IPS-18a (cell line): ENCODE measurements at regions not wholly inside any gene's neighbourhood (a gene's known extent, or its start where the extent isn't known, plus 50 kb on each side); places are given as distances from the start of the nearest gene placed in this dataset.

Source experiments
- H3K27ac ChIP-seq: one replicate; pipeline ENCODE4 v1.5.1; 2013; ENCODE audit warnings: low read length
- H3K27me3 ChIP-seq: one replicate; pipeline ENCODE4 v1.6.1; 2013; ENCODE audit warnings: mild to moderate bottlenecking, low read length; ENCODE audit not compliant: control insufficient read depth, insufficient read depth
- H3K36me3 ChIP-seq: one replicate; pipeline ENCODE4 v1.6.1; 2013; ENCODE audit warnings: low read depth, low read length; ENCODE audit not compliant: control insufficient read depth
- H3K4me1 ChIP-seq: one replicate; pipeline ENCODE4 v1.6.1; 2013; ENCODE audit warnings: low read depth, low read length; ENCODE audit not compliant: control insufficient read depth
- H3K4me3 ChIP-seq: one replicate; pipeline ENCODE4 v1.5.1; 2013; ENCODE audit warnings: low read length
- H3K9ac ChIP-seq: one replicate; pipeline ENCODE4 v1.6.1; 2013; ENCODE audit warnings: mild to moderate bottlenecking, low read length, moderate library complexity
- H3K9me3 ChIP-seq: one replicate; pipeline ENCODE4 v1.6.1; 2013; ENCODE audit warnings: low read depth, low read length; ENCODE audit not compliant: control insufficient read depth

- H3K36me3 ChIP-seq = no peaks in the 10 kb centered on the region
- H3K27me3 ChIP-seq = no peaks in the 10 kb centered on the region
- no peaks in the 10 kb centered on the region for H3K9me3 ChIP-seq
- H3K9ac ChIP-seq = no peak overlapping the region
- H3K4me1 ChIP-seq = no peaks in the 10 kb centered on the region
- no peak overlapping the region for H3K4me3 ChIP-seq
- H3K27ac ChIP-seq = no peak overlapping the region
Observed at GRCh38 chr6:163844357-163844756, 429.8 kb downstream of the QKI start.

GRCh38 chr6:163843218-163843617 is 428.7 kb downstream of the QKI start:
- Histone ChIP-seq H3K27ac (no peak overlapping the region), H3K4me3 (no peak overlapping the region), H3K9ac (no peak overlapping the region), H3K27me3 (no peaks in the 10 kb centered on the region), H3K36me3 (no peaks in the 10 kb centered on the region), H3K4me1 (no peaks in the 10 kb centered on the region), H3K9me3 (no peaks in the 10 kb centered on the region)

DNA sequence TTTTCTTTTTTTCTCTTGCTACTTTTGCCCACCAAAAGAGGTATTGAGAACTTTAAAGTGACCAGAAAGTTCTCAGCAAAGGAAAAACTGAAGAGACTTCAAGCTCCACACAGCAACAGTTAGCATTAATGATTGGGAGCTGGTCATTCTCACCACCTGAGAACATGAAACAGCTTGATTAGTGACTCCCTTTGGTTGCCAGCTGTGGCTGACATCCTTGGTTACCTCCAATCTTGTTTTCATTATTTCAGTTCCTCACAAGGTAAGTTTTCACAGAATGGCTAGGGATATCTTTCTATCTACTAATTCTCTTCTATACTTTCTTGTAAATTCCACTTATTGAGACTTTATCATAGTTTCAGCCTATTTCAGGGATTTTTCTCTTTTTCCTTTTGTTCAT is 427.9 kb downstream of the QKI start:
- H3K36me3 ChIP-seq = no peaks in the 10 kb centered on the region
- no peak overlapping the region for H3K4me3 ChIP-seq
- no peak overlapping the region for H3K9ac ChIP-seq
- no peaks in the 10 kb centered on the region for H3K9me3 ChIP-seq
- H3K4me1 ChIP-seq = peaks cover 2% of the 10 kb centered on the region
- H3K27ac ChIP-seq = no peak overlapping the region
- H3K27me3 ChIP-seq = no peaks in the 10 kb centered on the region

- H3K4me1 ChIP-seq = peaks cover 7% of the 10 kb centered on the region
- no peak overlapping the region for H3K9ac ChIP-seq
- H3K36me3 ChIP-seq = no peaks in the 10 kb centered on the region
- H3K27ac ChIP-seq = no peak overlapping the region
- no peaks in the 10 kb centered on the region for H3K27me3 ChIP-seq
- no peak overlapping the region for H3K4me3 ChIP-seq
- no peaks in the 10 kb centered on the region for H3K9me3 ChIP-seq
Observed at GRCh38 chr6:163841733-163842132, 427.2 kb downstream of the QKI start.

- Histone ChIP-seq H3K9ac (no peak overlapping the region), H3K27me3 (no peaks in the 10 kb centered on the region), H3K36me3 (no peaks in the 10 kb centered on the region), H3K4me1 (peaks cover 7% of the 10 kb centered on the region), H3K9me3 (no peaks in the 10 kb centered on the region), H3K4me3 (no peak overlapping the region), H3K27ac (no peak overlapping the region)
Observed at GRCh38 chr6:163841326-163841725, 426.8 kb downstream of the QKI start.

DNA sequence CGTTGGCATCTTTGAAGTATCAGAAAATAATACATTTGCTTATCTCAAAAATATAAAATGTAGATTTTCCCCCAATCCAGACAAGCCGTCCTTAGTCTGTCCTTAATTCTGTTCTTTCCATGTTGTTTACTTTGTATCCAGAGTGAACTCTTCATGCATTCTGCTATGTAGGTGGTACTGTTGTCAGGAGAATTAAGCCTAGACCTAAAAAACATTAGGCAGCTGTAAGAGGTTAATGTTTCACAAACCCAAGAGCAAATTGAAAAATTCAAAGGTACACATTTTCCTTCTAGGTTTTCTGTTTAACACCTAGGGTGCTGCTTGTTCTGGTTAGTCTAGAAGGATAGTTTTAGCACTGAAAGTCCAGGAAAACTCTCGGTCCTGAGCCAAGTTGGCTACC is 426.4 kb downstream of the QKI start:
- Histone ChIP-seq H3K9ac (no peak overlapping the region), H3K27ac (no peak overlapping the region), H3K36me3 (no peaks in the 10 kb centered on the region), H3K4me1 (peaks cover 7% of the 10 kb centered on the region), H3K27me3 (no peaks in the 10 kb centered on the region), H3K9me3 (no peaks in the 10 kb centered on the region), H3K4me3 (no peak overlapping the region)

- Histone ChIP-seq H3K4me1 (peaks cover 7% of the 10 kb centered on the region), H3K36me3 (no peaks in the 10 kb centered on the region), H3K9ac (no peak overlapping the region), H3K9me3 (no peaks in the 10 kb centered on the region), H3K4me3 (no peak overlapping the region), H3K27me3 (no peaks in the 10 kb centered on the region), H3K27ac (no peak overlapping the region)
Observed at GRCh38 chr6:163839296-163839695, 424.8 kb downstream of the QKI start.

- Histone ChIP-seq H3K4me3 (no peak overlapping the region), H3K9ac (no peak overlapping the region), H3K36me3 (no peaks in the 10 kb centered on the region), H3K27me3 (no peaks in the 10 kb centered on the region), H3K4me1 (peaks cover 7% of the 10 kb centered on the region), H3K9me3 (no peaks in the 10 kb centered on the region), H3K27ac (no peak overlapping the region)
Observed at GRCh38 chr6:163837691-163838431, 423.3 kb downstream of the QKI start.

DNA sequence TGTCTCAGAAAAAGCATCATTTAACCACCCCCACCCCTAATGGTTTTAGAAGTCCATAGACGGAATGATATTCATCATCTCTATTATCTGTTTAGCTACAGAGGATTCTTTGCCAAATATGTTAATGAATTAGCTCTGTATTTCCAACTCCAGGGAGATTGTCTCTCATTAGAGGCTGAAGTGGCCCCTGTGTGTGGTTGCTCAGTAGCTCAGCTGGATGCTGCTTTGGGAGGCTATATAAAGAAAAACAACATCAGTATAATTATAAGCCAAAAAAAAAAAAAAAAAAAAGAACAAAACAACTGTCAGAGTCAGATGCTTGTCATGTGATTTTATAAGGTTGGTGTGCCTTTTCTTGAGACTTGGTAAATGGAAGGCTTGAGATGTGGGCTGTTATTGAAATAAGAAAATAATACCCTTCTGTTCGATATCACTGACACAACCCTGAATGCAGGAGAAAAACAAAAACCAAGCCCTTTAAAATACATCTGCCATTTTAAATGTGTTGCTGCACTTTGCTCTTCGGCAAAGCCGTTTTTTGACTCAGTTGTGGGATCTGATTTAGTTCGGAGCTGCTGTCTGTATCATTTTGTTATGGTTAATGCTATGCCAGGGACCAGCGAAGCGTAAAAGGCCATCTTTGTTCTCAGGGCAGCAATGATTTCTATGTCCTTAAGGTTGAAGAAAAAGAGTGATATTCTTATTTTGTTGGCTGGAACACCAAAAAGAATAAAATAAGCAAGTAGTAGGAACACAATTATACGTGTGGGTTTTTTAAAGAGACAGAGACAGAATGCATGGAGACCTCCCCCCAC is 422.6 kb downstream of the QKI start:
- H3K27me3 ChIP-seq = no peaks in the 10 kb centered on the region
- no peaks in the 10 kb centered on the region for H3K9me3 ChIP-seq
- no peaks in the 10 kb centered on the region for H3K36me3 ChIP-seq
- H3K4me3 ChIP-seq = no peak overlapping the region
- H3K4me1 ChIP-seq = peaks cover 7% of the 10 kb centered on the region
- no peak overlapping the region for H3K27ac ChIP-seq
- H3K9ac ChIP-seq = no peak overlapping the region

- no peak overlapping the region for H3K4me3 ChIP-seq
- no peaks in the 10 kb centered on the region for H3K9me3 ChIP-seq
- H3K27me3 ChIP-seq = no peaks in the 10 kb centered on the region
- H3K36me3 ChIP-seq = no peaks in the 10 kb centered on the region
- H3K9ac ChIP-seq = no peak overlapping the region
- no peak overlapping the region for H3K27ac ChIP-seq
- peaks cover 7% of the 10 kb centered on the region for H3K4me1 ChIP-seq
Observed at GRCh38 chr6:163835439-163836171, 421.1 kb downstream of the QKI start.

DNA sequence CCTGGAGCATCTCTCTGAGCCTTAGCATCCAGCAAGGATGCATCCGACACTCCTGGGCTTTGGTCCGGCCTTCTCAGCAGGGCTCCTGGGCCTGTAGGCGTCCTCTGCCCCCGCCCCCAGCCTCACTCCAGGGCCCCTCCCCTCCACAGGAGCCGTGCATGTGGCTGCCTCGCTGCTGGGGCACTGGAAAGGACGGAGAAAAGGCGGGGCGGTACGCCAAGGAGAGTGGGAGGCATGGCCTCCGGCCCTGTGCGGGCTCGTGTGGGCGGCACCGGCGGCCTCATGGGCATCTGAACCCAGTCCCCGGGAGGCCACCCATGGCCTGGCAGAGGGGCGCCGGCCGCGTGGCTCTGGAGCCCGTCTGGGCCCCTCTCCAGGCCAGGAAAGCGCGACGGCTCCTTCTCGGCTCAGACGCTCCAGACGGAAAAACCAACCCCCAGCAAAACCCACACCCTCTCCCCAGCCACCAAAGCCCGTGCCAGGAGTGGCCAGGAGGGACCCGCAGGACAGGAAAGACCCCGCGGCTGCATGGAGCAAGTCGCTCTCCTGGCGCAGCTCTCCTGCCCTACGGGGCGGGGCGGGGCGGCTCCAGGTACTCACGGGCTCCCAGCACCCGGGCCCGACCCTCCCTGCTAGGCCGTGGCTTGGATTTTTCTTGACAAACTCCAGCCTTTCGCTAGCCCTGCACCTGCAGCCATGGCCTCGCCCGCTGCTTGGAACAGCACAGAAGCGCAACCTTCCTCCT is 419.9 kb downstream of the QKI start:
- Histone ChIP-seq H3K4me1 (peaks cover 7% of the 10 kb centered on the region), H3K9me3 (no peaks in the 10 kb centered on the region), H3K36me3 (no peaks in the 10 kb centered on the region), H3K9ac (no peak overlapping the region), H3K27ac (no peak overlapping the region), H3K4me3 (no peak overlapping the region), H3K27me3 (no peaks in the 10 kb centered on the region)
